Ascending aorta (tissue), 2 donors: ENCODE measurements at regions not wholly inside any gene's neighbourhood (a gene's known extent, or its start where the extent isn't known, plus 50 kb on each side); places are given as distances from the start of the nearest gene placed in this dataset.

ENCODE experiments used
- DNase-seq, 2 donors: peaks; one replicate each; pipeline ENCODE4 v3.0.0-alpha.2; 2019; ENCODE audit warnings: low spot score in 2 of 2
- H3K27ac ChIP-seq, 2 donors: fragments of 200-600 bp; sonication (generic); one replicate each; pipeline ENCODE4 v1.5.1; 2016 to 2017; ENCODE audit warnings: mild to moderate bottlenecking in 1 of 2
- H3K27me3 ChIP-seq: fragments of 200-600 bp; sonication (generic); one replicate; pipeline ENCODE4 v1.5.1; 2017
- H3K36me3 ChIP-seq, 2 donors: fragments of 200-600 bp; sonication (generic); one replicate each; pipeline ENCODE4 v1.5.1; 2016
- H3K4me1 ChIP-seq, 2 donors: fragments of 200-600 bp; sonication (generic); one replicate each; pipeline ENCODE4 v1.5.1; 2016 to 2017; ENCODE audit warnings: mild to moderate bottlenecking in 1 of 2
- H3K4me3 ChIP-seq, 2 donors: fragments of 200-600 bp; sonication (generic); one replicate each; pipeline ENCODE4 v1.5.1; 2016 to 2017; ENCODE audit warnings: mild to moderate bottlenecking in 1 of 2
- H3K9me3 ChIP-seq, 2 donors: fragments of 200-600 bp; sonication (generic); one replicate each; pipeline ENCODE4 v1.5.1; 2016
- CTCF ChIP-seq, 3 experiments: fragments of 200-600 bp in 2 of 3; fragments of 450-650 bp in 1 of 3; sonication (generic) in 2 of 3; IDR thresholded peaks; one replicate each; pipeline ENCODE4 v1.5.1; 2016 to 2019; ENCODE audit warnings: antibody characterized with exemption in 3 of 3, mild to moderate bottlenecking in 1 of 3, moderate library complexity in 1 of 3
- intact Hi-C: fragments of 100-400 bp; cut with DNase I; formaldehyde crosslinking; loops from one replicate; pipeline ENCODE4 v1.15.1; 2023

DNA sequence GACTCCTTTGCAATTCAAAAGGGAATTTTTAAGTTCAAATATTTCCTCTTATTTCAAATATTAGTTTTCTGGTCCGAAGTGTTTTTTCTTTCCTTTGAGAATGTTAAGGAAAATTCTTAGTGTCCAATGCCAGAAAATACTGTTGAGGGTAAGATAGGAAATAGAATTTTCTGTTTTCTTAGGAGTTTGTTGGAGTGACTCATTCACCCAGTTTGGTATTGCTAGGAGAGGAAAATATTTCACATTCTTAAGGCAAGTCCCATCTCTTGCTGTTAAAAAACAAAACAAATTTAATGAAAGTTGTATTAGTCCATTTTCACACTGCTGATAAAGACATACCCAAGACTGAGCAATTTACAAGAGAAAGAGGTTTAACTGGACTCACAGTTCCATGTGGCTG is 349.2 kb upstream of the ADAMTSL1 start:
- Histone ChIP-seq H3K27ac (no peak overlapping the region), H3K4me3 (no peak overlapping the region), H3K4me1 (peaks cover 0 to 6% of the 10 kb centered on the region in 2 donors), H3K36me3 (no peaks in the 10 kb centered on the region), H3K9me3 (no peaks in the 10 kb centered on the region), H3K27me3 (no peaks in the 10 kb centered on the region)
- no peak for TF ChIP-seq CTCF (IDR thresholded peaks at IDR 0.05)
- intact Hi-C loops = no loop called here
- DNase-seq = no peak

DNA sequence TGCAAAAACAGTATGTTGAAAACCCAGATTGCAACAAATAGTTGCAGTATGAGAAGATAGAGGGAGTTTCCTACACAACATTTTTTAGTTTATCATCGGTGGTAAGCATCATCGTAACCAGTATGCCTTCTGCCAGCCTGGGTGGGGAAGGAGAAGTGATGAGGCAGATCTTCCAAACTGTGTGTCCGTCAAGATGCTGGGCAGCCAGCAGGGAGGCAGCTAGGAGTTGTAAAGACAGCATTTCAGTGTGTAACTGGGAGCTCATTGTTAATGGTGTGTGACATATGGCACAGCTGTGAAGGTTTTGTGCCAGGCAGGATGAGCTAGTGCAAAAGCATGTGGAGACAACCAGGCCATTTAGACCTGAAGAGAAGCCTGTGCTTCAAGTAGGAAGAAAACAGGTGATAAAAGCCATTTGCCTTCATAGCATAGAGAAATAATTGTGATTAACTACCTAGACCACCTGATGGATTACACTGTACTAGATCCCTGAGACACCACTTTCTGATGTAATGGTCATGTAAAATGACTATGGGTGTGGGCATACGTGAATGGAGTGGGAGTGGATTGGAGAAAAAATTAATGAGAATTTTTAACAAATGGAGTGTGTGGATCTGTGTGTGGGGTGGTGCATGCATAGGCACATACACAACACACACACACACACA is 347.0 kb upstream of the ADAMTSL1 start:
- Histone ChIP-seq H3K4me1 (peaks cover 0 to 6% of the 10 kb centered on the region in 2 donors), H3K9me3 (no peaks in the 10 kb centered on the region), H3K27me3 (no peaks in the 10 kb centered on the region), H3K27ac (no peak overlapping the region), H3K36me3 (no peaks in the 10 kb centered on the region), H3K4me3 (no peak overlapping the region)
- DNase-seq = no peak
- intact Hi-C loops = no loop called here
- no peak for TF ChIP-seq CTCF (IDR thresholded peaks at IDR 0.05)

- H3K27ac ChIP-seq = no peak overlapping the region
- H3K4me1 ChIP-seq = peaks cover 0 to 6% of the 10 kb centered on the region in 2 donors
- intact Hi-C loops = no loop called here
- DNase-seq = no peak
- no peak overlapping the region for H3K4me3 ChIP-seq
- H3K36me3 ChIP-seq = no peaks in the 10 kb centered on the region
- H3K9me3 ChIP-seq = no peaks in the 10 kb centered on the region
- no peaks in the 10 kb centered on the region for H3K27me3 ChIP-seq
- no peak for TF ChIP-seq CTCF (IDR thresholded peaks at IDR 0.05)
Measured at GRCh38 chr9:18127499-18127875, 346.5 kb upstream of the ADAMTSL1 start.

DNA sequence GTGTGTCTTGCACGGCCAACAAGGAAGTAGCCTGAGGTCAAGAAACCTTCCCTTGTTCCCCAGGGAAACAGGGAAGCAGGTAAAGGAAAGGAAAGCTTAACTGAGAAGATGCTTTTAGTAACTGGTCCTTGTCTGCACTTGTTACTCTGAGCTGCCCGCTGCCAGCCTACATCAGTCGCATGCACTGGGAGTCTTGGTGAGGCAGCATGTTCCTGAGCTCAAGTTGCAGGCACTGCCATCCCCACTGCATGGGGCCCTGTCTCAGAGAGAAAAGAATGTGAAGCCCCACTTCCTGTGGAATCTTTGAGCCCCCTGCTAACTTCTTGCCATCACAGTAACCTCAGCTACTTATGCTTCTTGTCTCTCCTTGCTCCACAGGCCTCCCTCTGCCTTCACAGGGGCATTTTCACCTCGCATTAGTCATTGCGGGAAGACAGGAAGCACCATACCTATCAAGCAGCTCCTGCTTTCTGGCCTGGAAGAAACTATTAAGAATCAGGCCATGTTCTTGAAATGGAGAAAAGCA is 344.1 kb upstream of the ADAMTSL1 start:
- no peak overlapping the region for H3K27ac ChIP-seq
- TF ChIP-seq CTCF (IDR thresholded peaks at IDR 0.05) = no peak

DNA sequence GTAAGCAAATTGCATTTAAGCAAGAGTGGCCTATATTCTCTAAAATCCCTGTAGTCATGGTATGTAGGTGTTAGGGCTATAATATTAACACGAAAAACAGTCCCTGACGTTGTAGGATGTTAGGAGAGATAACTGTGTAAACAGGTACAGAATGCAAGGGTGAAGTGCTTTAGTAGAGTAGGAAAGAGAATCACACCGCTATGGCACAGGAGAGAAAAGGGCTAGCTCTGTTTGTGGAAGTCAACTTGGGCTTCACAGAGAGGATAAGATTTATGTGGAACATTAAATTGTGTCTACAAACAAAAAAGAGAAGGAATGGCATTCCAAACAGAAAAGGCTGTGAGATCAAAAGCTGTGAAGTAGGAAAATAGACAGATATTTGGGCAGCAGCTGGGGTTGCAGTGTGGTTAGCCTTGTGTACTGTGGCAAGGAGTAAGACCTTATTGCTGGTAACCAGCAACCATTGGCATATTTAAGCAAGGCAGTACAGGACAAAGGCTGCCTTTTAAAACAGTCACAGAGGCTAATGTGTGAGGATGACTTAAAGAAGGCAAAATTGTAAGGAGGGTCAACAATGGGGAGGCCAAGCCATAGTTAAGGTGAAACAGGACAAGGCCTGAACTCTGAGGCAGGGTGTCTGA is 337.5 kb upstream of the ADAMTSL1 start:
- H3K27ac ChIP-seq = no peak overlapping the region
- no peaks in the 10 kb centered on the region for H3K27me3 ChIP-seq
- DNase-seq = no peak
- H3K4me1 ChIP-seq = no peaks in the 10 kb centered on the region
- no peaks in the 10 kb centered on the region for H3K36me3 ChIP-seq
- intact Hi-C loops = no loop called here
- H3K4me3 ChIP-seq = no peak overlapping the region
- no peak for TF ChIP-seq CTCF (IDR thresholded peaks at IDR 0.05)
- H3K9me3 ChIP-seq = no peaks in the 10 kb centered on the region

More for the DNA sequence above, 344.1 kb upstream of the ADAMTSL1 start:
- intact Hi-C loops = no loop called here
- DNase-seq = no peak
- no peak overlapping the region for H3K4me3 ChIP-seq
- peaks cover 0 to 3% of the 10 kb centered on the region in 2 donors for H3K4me1 ChIP-seq
- no peaks in the 10 kb centered on the region for H3K36me3 ChIP-seq
- no peaks in the 10 kb centered on the region for H3K27me3 ChIP-seq
- no peaks in the 10 kb centered on the region for H3K9me3 ChIP-seq
